NCI-H2227 (cell line): ENCODE measurements at regions not wholly inside any gene's neighbourhood (a gene's known extent, or its start where the extent isn't known, plus 50 kb on each side); places are given as distances from the start of the nearest gene placed in this dataset.
"Not testable (repeated sequence)": the region's sequence is repeated elsewhere in the genome, so short reads cannot be mapped to it uniquely, and the experiment has no call there.

Experiments
- DNase-seq: peaks from one replicate; lab custom pipeline; 2025; ENCODE audit not compliant: unreplicated experiment; lab: John Stamatoyannopoulos, UW

DNA sequence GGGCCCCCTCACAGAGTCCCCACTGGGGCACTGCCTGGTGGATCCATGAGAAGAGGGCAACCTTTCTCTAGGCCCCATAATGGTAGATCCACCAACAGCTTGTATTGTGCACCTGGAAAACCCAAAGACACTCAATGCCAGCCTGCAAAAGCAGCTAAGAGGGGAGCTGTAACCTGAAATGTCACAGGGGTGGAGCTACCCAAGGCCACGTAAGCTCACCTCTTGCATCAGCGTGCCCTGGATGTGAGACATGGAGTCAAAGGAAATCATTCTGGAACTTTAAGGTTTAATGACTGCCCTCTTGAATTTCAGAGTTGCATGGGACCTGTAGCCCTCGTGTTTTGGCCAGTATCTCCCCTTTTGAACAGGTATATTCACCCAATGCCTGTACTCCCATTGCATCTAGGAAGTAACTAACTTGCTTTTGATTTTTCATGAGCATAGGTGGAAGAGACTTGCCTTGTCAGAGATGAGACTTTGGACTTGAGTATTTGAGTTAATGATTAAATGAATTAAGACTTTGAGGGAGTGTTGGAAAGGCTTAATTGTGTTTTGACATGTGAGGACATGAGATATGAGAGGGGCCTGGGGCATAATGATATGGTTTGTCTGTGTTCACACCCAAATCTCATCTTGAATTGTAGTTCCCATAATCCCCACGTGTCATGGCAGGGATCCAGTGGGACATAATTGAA is 900.9 kb upstream of the ROBO1 start:
- DNase-seq: no peak

DNA sequence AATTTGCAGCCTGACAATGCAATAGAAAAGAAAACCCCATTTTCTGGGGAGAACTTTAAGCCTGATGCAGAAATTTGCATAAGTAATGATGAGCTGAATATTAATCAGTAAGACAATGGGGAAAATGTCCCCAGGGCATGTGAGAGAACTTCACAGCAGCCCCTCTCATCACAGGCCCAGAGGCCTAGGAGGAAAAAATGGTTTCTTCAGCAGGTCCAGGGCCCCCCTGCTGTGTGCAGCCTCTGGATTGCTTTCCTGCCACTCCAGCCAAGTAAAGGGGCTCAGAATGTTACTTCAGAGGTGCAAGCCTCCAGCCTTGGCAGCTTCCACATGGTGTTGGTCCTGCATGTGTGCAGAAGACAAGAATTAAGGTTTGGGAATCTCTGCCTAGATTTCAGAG is 900.3 kb upstream of the ROBO1 start:
- DNase-seq: no peak

DNA sequence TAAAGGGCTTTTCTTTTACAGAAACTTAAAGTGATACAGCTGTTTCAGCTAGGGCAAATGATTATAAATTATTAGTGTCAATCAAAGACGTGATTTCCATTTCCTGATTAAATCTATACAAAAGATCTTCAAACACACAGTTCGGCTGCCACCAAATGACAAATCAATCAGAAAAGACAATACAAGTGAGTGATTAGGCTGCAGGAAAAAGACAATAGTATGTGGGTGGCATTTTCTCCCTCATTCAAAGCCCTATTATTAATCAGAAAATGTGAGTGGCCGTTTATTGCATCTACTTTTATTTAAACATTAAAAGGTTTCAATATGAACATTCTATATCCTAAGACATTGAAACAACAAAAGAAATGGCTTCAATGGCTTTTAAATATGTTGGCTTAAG is 895.6 kb upstream of the ROBO1 start:
- no peak for DNase-seq

DNA sequence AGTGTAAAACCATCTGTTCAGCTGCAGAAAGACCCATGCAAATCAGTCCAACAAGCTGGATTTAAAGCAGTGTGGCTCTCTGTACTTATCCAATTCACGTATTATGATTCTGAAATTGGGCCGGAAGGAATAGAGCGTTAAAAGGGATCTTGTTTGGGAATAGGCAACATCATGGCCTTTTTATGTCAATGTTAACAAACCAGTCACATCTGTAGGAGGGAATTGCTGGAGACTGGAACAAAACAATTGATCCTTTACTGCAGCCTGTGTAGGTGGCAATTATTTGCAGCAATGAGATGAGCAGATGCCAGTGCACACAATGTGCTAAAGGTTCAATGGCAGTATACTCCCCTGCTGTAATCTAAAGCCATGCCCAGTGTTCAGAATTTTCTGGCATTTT is 887.4 kb upstream of the ROBO1 start:
- DNase-seq: no peak

DNA sequence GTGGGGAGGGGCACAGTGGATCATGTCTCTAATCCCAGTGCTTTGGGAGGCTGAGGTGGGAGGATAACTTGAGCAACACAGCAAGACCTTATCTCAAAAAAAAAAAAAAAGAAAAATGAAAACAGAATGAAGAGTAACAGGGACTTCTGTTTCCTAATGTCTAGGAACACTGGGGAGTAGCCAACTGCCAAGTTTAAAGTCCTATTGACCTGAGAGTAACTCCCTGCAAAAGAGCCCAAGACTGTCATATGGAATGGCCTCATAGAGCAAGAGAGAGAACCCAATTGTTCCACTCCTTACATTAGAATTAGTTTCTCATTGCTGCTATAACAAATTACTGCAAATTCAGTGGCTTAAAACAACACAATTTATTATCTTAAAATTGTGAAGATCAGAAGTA is 881.4 kb upstream of the ROBO1 start:
- DNase-seq: no peak

DNA sequence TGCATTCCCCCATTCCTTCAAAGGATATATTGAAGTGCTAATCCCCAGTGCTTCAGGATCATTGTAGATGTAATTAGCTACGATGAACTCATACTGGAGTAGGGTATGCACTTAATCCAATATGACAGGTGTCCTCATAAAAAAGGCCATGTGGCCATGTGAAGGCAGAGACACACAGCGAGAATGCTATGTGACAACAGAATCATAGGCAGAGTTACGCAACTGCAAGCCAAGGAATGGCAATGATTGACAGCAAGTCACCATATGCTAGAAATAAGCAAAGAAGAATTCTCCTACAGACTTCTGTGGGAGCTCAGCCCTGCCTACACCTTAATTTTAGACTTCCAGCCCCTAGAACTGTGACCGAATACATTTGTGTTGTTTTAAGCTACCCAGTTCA is 875.6 kb upstream of the ROBO1 start:
- no peak for DNase-seq

DNA sequence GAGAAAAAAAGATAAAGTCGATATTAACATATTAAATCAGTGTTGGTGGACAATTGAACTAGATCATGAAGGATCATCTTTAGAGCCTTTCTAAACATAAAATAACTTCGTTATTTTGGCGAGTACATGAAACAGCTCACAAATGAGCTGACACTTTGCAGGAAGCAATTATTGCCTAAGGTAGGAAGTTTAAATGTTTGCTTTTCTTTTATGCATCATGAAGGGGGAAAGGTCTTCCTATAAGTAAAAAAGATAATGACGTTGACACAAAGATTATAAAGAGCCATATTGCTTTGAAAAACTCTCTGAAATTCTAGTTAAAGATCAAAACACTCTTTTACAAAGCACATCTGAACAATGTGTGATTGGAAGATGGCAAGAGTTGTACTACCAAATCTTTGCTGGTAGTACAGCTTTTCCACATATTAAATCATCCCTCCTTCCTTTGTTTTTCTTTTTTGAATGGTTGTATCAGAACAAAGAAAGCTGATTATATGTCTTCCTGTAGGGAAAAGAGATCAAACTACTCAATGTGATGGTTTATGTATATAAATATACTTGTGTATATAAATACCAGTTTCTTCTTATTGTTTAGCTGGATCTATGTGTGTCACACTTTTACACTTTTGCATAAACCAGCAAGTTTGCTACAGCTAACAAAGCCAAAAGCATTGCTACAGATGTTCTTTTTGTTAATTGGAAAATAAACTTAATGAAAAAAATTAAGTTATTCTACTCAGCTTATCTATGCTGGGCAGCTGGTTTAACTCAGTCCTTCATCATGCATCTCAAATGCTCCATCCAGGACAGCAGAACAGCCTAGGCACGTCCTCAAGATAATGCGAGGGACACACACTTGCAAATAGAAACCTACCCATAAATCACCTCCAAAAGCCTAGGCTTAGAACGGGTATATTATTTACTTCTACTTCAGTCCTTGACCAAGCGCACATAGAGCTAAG is 850.8 kb upstream of the ROBO1 start:
- DNase-seq: no peak

DNA sequence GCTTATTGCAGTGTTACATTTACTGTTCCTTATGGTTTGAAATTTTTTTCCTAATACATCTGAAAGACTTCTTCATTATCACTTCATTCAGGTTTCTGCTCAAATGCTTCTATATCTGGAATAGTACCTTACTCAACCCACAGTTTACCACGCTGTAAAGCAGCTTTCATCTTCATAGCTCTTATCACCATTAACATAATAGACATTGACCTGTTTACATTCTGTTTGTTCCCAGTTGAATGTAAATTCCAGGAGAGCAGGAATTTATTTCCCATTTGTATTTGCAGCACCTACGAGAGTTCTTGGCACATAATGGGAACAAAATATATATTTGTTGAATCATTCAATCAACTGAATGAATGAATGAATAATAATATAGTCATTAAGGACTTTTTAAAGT is 844.6 kb upstream of the ROBO1 start:
- DNase-seq: no peak

DNA sequence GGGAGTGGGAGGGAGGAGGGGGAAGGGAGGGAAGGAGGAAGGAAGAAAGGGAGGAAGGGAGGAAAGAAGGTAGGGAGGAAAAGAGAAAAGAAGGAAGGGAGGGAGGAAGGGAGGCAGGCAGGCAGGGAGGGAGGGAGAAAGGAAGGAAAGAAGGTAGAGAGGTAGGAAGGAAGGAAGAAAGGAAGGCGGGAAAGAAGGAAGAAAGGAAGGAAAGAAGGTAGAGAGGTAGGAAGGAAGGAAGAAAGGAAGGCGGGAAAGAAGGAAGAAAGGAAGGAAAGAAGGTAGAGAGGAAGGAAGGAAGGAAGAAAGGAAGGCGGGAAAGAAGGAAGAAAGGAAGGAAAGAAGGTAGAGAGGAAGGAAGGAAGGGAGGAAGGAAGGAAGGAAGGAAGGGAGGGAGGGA is 840.3 kb upstream of the ROBO1 start:
- DNase-seq: not testable (repeated sequence)

DNA sequence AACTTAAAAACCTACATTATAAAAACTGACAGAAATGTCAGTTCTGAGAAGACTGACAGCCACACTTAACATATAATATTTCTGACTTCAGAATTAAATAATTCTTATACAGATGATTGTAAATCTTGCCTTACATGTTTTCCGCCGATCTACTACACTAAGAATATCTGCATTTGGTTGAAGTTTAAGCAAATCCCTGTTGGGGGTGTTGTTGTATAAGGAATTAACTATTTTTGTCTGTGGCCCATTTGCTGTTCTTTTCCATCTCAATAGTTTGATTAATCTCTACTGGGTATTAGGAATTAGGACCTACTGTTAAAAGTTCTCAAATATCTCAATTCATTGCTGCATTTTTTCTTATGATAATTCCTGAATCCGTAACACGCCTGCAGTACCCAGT is 838.3 kb upstream of the ROBO1 start:
- DNase-seq: no peak

DNA sequence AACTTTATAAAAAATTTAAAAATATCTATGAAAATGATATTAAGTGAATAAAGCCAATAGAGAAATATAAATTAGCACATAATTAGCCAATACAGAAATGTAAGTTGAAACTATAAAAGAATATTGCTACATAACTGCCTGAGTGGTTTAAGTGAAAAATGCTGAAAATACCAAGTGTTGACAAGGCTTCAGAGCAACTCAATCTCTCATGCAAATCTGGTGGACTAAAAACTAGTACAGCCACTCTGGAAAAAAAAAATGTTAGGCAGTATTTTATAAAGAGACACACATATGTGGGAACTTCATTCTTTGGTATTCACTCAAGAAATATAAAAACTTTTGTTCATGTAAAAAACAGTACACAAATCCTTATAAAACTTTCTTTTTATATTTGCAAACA is 833.7 kb upstream of the ROBO1 start:
- DNase-seq: no peak

DNA sequence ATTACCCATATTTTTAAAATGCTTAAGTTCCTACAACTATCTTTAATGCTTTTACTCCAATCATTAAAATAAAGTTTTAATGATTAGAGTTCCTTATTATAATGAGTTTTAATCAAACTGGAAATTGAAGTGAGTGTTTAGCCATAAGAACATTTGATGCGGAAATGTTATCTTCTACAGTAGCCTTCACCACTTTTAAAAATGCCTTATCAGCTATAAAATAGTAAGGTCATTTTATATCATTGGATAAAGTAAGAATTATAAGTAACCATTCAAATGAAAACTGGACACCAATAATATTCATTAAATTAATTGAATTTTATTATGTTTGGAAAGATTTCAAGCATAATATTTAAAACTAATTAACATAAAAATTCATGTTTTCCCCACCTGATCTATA is 825.0 kb upstream of the ROBO1 start:
- DNase-seq: no peak

DNA sequence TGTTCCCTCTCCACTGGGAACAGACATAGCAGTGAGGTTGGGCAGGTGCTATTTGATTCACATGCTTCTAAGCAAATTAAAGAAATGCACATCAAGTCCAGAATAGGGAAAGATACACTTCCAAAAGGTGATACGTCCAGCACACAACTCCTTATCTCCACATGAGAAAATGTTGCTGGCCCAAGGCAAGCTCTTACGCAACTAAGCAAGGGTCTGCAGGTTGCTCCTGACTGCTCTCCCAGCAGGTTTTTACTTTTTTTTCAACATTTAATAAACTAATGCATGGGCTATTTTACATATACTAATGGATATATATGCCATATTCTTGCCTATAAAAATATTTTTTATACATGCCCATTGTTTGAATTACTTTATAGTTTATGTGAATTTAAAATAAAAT is 818.5 kb upstream of the ROBO1 start:
- no peak for DNase-seq

DNA sequence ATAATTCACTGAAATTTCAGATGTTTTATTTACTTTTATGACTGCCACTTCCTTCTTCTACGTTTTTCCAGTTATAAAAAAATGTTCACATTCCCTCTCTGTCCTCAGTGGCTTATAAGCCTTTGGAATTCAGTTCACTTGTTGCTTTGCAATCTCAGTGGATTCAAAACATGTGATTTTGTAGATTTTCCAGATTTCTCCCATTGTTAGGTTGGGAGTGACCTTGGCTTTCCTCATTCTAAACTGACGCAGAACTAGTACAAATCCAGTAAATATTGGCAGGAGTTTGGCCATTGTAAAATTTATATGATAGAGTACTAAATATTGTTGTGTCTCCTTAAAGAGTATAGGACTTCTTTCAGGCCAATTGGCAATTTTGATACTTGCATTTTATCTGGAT is 812.3 kb upstream of the ROBO1 start:
- DNase-seq: no peak

DNA sequence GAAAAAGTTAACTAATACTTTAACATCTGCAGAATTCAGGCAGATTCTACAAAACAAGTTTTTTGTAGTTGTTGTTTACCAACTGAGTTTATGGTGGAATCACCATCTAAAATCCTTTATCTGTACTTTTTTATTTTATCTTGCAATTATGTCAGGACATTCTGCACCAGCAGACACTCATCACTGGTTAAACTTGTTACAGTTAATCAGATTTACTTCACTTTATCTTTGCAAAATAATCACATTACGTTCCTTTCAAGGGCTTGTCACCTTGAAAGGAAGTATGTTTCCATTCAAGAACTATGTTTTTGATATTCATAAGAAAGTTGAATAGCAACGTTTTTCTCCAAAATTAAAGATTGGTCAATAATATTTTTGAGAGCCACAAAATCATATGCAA is 796.6 kb upstream of the ROBO1 start:
- DNase-seq: no peak

DNA sequence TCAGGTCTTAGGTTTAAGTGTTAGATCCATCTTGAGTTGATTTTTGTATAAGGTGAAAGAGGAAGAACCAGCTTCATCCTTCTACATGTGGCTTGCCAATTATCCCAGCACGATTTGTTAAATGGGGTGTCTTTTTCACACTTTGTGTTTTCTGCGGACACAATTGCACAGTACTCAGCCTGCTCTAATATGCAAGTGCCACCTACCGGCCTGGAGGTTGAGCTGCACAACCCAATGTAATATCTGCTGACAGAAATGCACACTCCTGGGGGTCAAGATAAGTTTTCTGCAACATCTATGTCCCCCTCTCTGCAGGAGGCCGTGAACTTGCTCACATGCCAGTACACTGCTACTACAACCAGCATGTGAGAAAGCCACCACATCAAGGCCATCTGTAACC is 791.9 kb upstream of the ROBO1 start:
- no peak for DNase-seq

DNA sequence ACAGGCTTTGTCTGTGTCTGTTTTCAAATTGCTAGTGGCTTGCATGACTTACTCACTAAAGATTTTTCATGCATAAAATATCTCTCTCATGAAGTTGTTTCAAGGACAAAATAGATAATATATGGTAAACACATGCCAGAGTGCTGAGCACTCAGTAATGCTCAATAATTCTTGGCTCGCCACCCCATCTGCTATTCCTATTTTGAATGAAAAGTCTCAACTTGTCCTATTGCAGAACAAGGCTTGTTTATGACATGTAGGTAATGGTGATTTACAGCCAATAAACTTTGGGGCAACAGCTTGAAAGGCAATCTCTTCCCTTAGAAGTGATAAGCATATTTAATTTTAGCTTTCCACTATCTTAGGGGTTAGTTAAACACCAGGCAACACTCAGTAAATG is 789.0 kb upstream of the ROBO1 start:
- DNase-seq: no peak

DNA sequence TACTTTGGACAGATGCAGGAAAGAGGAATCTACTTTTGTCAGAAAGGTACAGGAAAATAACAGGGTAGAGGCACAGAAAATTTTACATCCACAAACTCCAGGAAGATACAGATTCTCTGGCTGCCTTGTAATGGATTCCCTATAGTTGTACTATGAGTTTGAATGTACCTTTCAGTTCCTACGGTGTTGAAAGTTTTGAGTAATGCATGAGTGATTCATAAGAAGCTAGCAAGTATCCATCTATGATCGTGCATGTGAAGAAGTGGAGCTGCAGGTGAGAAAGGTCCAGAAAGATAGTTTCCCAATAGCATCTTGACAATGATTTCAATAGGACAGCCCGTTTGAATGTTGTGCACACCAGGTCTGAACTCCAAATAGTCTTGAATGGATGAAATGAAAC is 786.5 kb upstream of the ROBO1 start:
- DNase-seq: no peak

DNA sequence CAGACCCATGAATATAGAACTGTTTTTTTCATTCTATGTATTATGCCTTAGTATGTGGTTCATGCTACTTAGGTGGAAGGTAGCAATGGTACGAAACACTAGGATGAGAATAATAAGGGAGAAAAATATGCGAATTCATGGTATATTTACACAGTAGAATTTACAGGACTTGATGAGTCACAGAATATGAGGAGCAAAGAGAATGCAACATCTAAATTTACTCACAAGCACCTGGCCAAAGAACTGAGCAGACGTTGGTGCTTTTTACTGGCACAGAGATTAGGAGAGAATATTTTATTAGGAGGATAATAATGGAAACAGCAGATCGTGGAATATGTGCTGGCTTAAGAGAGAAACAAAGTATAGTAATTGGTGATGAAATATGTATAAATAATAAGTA is 785.4 kb upstream of the ROBO1 start:
- DNase-seq: no peak

DNA sequence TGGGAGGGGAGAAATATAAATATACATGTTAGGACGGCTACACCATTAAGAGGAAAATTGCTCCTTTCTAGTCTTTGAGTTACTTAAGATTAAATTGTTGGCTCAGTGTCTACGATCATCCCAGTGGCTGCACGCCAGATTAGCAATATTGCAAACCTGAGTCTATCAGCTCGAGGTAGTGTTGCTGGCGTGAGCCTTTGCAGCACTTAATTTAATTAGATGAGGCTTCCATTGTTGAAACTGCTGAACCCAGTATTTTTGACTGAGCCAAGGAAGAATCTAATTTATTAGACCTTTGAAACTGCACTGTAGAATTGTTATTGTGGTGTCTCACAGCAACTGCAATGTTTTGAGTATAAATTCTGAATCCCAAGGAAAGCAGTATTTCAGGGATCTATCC is 782.4 kb upstream of the ROBO1 start:
- DNase-seq: peak; percentile 58

DNA sequence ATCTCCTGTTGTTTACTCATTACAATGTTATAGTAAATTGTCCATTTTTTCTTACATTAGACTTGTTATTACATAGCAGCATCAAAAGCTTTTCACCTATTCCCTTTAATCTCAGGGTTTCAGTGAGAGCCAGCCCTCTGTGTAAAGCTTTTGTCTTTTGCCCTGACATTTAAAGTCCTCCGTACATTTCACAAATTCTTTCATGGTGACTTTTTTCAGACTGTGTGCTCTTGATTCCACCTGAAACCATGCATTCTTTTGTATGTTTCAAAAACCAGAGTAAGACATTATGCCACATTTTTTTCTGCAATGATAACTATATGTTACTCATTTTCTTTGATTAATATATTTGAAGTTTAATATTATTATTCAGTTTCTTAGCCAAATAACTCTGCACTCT is 781.4 kb upstream of the ROBO1 start:
- no peak for DNase-seq

DNA sequence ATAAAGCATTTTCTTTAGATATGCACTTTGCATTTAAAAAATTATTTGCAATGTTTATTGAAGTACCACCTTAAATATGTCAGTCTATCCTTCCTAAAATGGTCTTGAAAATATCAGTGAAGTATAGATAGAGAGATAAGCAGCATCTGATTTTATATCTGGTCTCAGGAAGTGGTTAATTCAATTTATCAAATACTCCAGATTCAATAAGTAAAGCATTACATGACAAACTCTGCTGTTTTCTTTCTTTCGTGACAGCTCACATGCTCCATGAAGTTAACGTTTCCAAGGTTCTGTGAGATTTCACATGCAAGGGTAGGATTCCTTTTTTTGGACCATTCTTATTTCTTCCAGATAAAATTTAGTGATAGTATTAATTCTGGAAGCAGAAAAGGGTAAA is 775.4 kb upstream of the ROBO1 start:
- no peak for DNase-seq

DNA sequence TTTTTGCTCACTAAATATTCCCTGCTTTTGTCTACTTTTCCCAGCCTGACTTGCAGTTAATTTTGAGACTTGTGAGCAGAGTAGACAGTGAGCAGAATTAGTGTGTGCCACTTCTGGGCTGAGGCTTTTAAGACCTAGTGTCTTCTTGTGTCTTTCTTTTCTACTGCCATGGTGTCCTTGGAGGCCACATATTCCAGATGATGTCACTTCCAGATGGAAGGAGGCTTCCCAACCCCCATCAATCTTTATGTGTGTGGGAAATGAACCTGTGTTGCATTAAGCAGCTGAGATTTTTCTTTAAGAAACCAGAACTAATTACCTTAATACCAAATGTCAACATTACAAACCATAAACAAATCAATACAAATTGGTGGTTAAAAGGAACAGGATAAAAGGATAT is 774.7 kb upstream of the ROBO1 start:
- no peak for DNase-seq
